BJ (cell line): ENCODE measurements at regions not wholly inside any gene's neighbourhood (a gene's known extent, or its start where the extent isn't known, plus 50 kb on each side); places are given as distances from the start of the nearest gene placed in this dataset.

Experiments
- CTCF ChIA-PET: fragments of 350-600 bp; formaldehyde crosslinking; extraction: SDS; loops from one replicate; lab custom pipeline; 2021; ENCODE audit warnings: antibody characterized with exemption, inconsistent platforms; lab: Yijun Ruan, JAX
- POLR2A ChIA-PET: fragments of 300-600 bp; sonication (Branson Sonifier 250); formaldehyde crosslinking; extraction: SDS; loops from one replicate; lab custom pipeline; 2021; ENCODE audit warnings: antibody characterized with exemption; lab: Charles Lee
- DNase-seq: peaks from one replicate; pipeline ENCODE4 v3.0.0-alpha.2; 2011; ENCODE audit warnings: low read depth
- H3K27me3 ChIP-seq: 2 replicates; pipeline ENCODE4 v1.6.0; 2011; ENCODE audit warnings: low read length; ENCODE audit not compliant: control insufficient read depth, insufficient read depth
- H3K36me3 ChIP-seq: 2 replicates; pipeline ENCODE4 v1.5.1; 2011; ENCODE audit warnings: low read length; ENCODE audit not compliant: control insufficient read depth, insufficient read depth
- H3K4me3 ChIP-seq: 2 replicates; pipeline ENCODE4 v1.5.1; 2011; ENCODE audit warnings: low read depth, mild to moderate bottlenecking, control low read depth, low read length
- TF ChIP-seq, protein P1 (sequence below): IDR thresholded peaks from 2 replicates; pipeline ENCODE4 v1.5.1; 2011; ENCODE audit warnings: low read depth, mild to moderate bottlenecking, control low read depth, inconsistent platforms, low read length, moderate library complexity; ENCODE audit not compliant: insufficient read depth

GRCh38 chr12:43066471-43066870, 476.9 kb upstream of the PRICKLE1 start:
- Histone ChIP-seq H3K36me3 (no peaks in the 10 kb centered on the region), H3K27me3 (no peaks in the 10 kb centered on the region), H3K4me3 (no peak overlapping the region)
- POLR2A ChIA-PET: no interaction called here
- no peak for DNase-seq
- TF ChIP-seq, protein P1, sequence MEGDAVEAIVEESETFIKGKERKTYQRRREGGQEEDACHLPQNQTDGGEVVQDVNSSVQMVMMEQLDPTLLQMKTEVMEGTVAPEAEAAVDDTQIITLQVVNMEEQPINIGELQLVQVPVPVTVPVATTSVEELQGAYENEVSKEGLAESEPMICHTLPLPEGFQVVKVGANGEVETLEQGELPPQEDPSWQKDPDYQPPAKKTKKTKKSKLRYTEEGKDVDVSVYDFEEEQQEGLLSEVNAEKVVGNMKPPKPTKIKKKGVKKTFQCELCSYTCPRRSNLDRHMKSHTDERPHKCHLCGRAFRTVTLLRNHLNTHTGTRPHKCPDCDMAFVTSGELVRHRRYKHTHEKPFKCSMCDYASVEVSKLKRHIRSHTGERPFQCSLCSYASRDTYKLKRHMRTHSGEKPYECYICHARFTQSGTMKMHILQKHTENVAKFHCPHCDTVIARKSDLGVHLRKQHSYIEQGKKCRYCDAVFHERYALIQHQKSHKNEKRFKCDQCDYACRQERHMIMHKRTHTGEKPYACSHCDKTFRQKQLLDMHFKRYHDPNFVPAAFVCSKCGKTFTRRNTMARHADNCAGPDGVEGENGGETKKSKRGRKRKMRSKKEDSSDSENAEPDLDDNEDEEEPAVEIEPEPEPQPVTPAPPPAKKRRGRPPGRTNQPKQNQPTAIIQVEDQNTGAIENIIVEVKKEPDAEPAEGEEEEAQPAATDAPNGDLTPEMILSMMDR: no peak
- CTCF ChIA-PET: interaction anchor here (1.4 kb wide), 1 partner anchor 10 kb away, joined by 4 read pairs; no protein-coding TSS in a partner anchor

DNA sequence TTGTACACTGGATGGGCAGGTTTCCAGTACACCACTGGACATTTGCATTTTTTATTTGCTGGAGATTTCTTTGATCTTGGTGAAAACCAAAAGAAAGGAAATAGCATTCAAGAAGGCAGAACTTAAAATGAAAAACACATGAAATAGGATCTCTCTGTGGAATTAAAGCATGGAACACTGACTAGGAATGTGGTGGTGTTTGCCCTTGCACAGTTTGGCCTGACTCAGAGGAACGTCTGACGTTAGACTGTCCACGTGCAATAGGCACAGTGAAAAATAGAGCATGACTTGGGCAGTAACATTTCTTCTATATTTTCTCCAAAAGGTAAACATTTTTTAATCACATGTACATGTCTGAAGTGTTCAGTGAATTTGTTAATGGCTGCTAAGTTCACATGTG, 474.1 kb upstream of the PRICKLE1 start:
- Histone ChIP-seq H3K36me3 (no peaks in the 10 kb centered on the region), H3K27me3 (no peaks in the 10 kb centered on the region), H3K4me3 (no peak overlapping the region)
- DNase-seq: peak; percentile 54
- TF ChIP-seq, protein P1: no peak
- CTCF ChIA-PET: no interaction called here
- POLR2A ChIA-PET: no interaction called here

DNA sequence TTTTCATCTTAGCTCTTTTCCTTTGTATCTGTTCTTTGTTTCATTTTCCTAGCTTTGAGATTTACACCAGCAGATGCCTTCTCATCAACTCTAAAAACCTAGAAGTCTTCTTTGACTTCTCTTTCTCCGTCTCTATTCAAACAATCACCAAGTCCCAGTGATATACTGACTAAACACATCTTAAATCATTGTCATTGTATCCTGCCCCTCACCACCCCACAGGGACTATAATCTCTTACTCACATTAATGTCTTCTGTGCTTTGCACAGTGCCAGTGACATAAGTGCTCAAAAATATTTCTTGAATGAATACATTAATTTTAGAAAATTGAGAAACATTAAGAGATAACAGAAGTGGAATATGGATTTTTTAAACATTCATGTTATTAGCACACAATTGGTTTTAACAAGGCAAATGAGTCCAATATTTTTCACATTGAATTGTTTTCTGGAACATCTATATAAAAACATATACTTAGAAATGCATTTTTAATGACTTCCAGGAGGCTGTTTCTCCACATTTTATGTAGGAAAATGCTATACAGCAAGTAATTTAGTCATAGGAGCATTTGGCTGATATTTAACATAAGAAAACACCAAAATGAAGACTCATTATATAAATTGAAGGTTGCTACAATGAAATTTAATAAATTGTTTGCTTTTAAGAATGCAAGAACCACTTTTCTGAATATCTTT, 472.8 kb upstream of the PRICKLE1 start:
- TF ChIP-seq, protein P1: no peak
- H3K36me3 ChIP-seq: no peaks in the 10 kb centered on the region
- POLR2A ChIA-PET: no interaction called here
- H3K4me3 ChIP-seq: no peak overlapping the region
- no peak for DNase-seq
- no peaks in the 10 kb centered on the region for H3K27me3 ChIP-seq
- CTCF ChIA-PET: interaction anchor here (1.3 kb wide), 1 partner anchor 579 kb away, joined by 3 read pairs; no protein-coding TSS in a partner anchor

- no peak for DNase-seq
- POLR2A ChIA-PET: no interaction called here
- TF ChIP-seq, protein P1: no peak
- H3K27me3 ChIP-seq: no peaks in the 10 kb centered on the region
- no peaks in the 10 kb centered on the region for H3K36me3 ChIP-seq
- CTCF ChIA-PET: interaction anchor here (0.6 to 1.3 kb wide), 2 partner anchors 15 to 578 kb away, joined by 3 read pairs; no protein-coding TSS in a partner anchor
- H3K4me3 ChIP-seq: no peak overlapping the region
Observed at GRCh38 chr12:43060742-43061141, 471.2 kb upstream of the PRICKLE1 start.

DNA sequence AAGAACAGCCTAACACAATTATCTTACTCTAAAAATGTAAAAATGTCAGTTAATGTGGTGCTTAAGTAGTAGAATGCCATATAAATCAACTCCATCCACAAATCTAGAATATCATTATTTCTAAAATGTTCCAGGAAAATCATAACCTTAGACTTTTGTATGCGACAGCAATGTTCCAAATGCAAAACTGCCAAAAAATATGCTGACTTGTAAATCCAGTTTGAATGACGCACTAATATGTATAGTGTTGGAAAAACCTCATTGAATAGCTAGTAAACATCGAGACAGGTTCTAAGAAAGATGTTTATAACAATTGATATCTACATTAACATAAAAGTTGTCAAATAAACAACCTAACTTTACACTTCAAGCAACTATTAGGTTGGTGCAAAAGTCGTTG, 469.1 kb upstream of the PRICKLE1 start:
- no peak overlapping the region for H3K4me3 ChIP-seq
- TF ChIP-seq, protein P1: no peak
- CTCF ChIA-PET: no interaction called here
- no peaks in the 10 kb centered on the region for H3K36me3 ChIP-seq
- POLR2A ChIA-PET: interaction anchor here (0.6 kb wide), 1 partner anchor 9 kb away, joined by 4 read pairs; no protein-coding TSS in a partner anchor
- DNase-seq: no peak
- H3K27me3 ChIP-seq: no peaks in the 10 kb centered on the region
